ENCODE measurements at regions not wholly inside any gene's neighbourhood (a gene's known extent, or its start where the extent isn't known, plus 50 kb on each side); places are given as distances from the start of the nearest gene placed in this dataset.
"Not testable (repeated sequence)": the region's sequence is repeated elsewhere in the genome, so short reads cannot be mapped to it uniquely, and the experiment has no call there.

DNA sequence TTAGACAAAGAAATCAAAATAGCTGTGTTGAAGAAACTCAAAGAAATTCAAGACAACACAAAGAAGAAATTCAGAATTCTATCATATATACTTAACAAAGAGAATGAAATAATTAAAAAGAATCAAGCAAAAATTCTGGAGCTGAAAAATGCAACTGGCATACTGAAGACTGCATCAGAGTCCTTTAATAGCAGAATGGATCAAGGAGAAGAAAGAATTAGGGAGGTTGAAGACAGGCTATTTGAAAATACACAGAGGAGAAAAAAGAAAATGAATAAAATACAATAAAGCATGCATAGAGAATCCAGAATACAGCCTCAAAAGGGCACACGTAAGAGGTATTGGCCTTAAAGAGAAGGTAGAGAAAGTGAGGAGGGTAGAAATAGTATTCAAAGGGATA is 179.5 kb upstream of the SPIN4 start:
- DNase-seq (ENCODE audit: low spot score) (no peak), ATAC-seq (ENCODE audit: low FRiP score) (no peak)
- TF ChIP-seq, protein P1, sequence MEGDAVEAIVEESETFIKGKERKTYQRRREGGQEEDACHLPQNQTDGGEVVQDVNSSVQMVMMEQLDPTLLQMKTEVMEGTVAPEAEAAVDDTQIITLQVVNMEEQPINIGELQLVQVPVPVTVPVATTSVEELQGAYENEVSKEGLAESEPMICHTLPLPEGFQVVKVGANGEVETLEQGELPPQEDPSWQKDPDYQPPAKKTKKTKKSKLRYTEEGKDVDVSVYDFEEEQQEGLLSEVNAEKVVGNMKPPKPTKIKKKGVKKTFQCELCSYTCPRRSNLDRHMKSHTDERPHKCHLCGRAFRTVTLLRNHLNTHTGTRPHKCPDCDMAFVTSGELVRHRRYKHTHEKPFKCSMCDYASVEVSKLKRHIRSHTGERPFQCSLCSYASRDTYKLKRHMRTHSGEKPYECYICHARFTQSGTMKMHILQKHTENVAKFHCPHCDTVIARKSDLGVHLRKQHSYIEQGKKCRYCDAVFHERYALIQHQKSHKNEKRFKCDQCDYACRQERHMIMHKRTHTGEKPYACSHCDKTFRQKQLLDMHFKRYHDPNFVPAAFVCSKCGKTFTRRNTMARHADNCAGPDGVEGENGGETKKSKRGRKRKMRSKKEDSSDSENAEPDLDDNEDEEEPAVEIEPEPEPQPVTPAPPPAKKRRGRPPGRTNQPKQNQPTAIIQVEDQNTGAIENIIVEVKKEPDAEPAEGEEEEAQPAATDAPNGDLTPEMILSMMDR (IDR thresholded peaks at IDR 0.05): no peak

DNA sequence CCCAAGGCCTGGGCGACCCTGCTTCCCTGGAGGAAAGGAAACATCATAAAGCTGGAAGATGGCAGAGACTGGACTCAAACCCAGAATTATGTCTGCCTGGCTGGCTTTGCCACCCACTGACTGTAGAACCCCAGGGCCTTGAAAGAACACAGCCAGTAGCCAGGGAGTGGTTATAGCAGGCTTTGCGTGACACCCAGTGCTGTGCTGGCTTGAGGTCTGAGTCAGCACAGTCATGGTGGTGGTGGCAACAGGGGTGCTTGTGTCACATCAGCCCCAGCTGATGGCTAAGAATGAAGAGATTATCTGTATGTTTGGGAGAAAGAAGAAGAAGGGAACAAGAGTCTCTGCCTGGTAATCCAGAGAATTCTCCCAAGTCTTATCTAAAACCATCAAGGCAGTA is 178.8 kb upstream of the SPIN4 start:
- ATAC-seq (ENCODE audit: low FRiP score) (no peak), DNase-seq (ENCODE audit: low spot score) (no peak)
- TF ChIP-seq, protein P1 (IDR thresholded peaks at IDR 0.05): no peak

DNA sequence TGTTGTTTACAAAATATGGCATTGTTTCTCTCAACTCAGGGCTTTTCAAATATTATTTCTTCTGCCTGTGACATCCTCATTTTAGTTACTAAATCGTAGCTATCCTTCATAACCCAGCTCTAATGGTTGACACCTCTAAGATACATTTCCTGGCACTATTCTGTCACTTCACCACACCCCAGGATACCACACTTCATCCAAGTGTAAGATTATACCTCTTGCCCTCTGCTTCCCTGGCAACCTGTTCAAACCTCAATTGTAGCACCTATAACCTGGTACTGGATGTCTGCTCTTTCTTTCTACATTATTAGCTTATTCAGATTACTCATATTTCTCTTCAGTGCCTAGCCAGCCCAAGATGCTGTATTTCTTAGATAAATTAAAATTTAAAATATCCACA is 175.7 kb upstream of the SPIN4 start:
- ATAC-seq (ENCODE audit: low FRiP score): no peak
- TF ChIP-seq, protein P1 (IDR thresholded peaks at IDR 0.05): no peak
- DNase-seq (ENCODE audit: low spot score): no peak

DNA sequence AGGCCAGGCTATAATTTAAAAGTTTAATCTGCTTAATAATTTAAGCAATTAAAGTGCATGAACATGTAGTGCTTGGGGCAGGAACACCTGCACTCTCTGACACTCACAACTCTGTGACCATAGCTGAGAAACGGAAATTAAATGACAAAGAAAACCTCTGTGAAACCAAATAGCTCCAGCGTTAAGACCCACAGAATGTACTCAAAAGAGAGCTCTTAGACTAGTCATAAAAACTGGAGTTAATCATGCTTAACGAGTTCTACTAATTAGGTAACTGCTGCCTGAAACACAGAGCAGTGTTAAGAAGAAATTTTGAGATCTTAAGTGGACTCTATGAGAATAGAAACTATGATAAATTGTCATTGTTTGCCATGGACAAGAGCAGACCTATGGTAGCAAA is 174.4 kb upstream of the SPIN4 start:
- TF ChIP-seq, protein P1 (IDR thresholded peaks at IDR 0.05): no peak
- no peak for DNase-seq (ENCODE audit: low spot score)
- no peak for ATAC-seq (ENCODE audit: low FRiP score)

DNA sequence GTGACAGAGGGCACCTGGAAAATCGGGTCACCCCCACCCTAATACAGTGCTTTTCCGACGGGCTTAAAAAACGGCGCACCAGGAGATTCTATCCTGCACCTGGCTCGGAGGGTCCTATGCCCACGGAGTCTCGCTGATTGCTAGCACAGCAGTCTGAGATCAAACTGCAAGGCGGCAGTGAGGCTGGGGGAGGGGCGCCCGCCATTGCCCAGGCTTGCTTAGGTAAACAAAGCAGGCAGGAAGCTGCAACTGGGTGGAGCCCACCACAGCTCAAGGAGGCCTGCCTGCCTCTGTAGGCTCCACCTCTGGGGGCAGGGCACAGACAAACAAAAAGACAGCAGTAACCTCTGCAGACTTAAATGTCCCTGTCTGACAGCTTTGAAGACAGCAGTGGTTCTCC is 168.2 kb upstream of the SPIN4 start:
- not testable (repeated sequence) for ATAC-seq (ENCODE audit: low FRiP score); DNase-seq (ENCODE audit: low spot score)

DNA sequence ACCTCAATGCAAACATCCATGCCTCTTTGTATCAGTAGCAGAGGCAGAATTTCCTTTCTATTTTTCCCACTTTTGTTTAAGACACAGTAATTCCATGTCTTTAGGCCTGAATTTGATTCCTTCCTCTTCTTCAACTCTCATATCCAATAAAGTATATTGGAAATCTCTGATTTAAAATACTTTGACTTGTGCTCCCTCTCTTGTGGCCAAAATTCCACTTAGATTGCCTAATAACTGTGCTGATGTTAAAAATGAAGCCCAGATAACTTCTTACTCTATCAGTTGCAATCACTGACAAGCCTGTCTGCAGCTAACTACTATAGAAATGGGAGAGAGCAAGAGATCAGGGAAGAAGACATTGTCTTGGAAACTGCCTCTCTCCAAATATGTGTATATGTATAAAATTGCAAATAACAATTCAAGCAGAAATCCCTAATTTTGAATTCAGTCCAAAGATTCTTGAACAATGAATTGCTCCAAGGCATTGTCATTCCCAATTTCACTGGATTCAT is 163.5 kb upstream of the SPIN4 start:
- TF ChIP-seq, protein P1 (IDR thresholded peaks at IDR 0.05): no peak
- ATAC-seq (ENCODE audit: low FRiP score) (no peak), DNase-seq (ENCODE audit: low spot score) (no peak)

DNA sequence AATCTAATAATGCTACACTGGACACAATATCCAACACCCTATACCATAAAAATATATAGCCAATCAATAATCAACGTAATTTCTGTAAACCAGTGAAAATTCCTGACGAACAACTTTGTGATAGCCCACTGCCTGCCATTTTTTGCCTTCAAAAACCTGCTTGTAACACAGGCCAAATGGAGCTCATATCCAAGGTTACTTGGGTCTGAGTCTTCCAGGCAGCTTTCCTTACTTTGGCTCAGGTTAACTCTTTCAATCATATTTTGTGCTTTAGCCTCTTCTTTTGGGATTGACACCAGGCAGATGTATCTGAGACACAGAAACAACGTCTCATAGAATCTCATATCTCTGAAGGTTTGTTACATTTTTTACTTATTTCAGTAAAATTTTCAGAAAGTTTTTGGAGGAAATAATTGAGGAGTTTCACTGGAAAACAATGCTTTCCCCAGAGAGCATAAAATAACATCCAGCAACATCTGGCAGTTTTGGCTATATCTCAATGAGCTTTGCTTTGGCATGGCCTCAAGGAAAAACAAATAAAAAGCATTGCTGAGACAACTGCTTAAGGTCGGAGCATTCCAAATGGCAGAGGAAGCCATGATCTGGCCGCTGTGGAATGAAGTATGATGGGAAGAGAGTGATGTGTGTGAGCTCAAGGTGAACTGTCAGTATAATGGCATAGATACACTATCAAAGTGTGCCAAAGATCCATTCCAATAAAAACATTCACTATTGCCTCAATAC is 162.9 kb upstream of the SPIN4 start:
- DNase-seq (ENCODE audit: low spot score) (no peak), ATAC-seq (ENCODE audit: low FRiP score) (no peak)
- TF ChIP-seq, protein P1 (IDR thresholded peaks at IDR 0.05): no peak

Data from omental fat pad (tissue), 3 donors.